Right kidney (tissue), 1 donor: ENCODE measurements at regions not wholly inside any gene's neighbourhood (a gene's known extent, or its start where the extent isn't known, plus 50 kb on each side); places are given as distances from the start of the nearest gene placed in this dataset.

Experiments used
- DNase-seq: peaks from one replicate; pipeline ENCODE4 v3.0.0-alpha.2; 2016

DNA sequence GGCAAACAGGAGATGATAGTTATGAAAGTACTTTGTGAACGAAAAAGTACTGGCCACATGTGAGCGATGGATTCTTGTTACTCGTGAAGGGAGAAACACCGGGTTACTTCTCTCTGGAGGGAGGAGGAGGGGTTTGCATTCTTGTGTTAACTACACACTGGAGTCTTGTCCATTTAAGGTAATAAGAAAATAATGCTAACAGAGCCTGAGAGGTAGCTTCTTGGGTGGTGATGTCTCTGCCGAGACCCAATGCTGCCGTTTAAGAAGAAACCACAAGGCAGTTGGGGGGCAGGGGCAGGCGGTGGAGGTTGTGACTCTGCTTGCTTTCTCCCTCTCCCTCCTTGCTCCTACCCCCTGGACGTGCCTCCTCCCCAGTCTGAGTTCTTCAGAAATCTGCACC, 100.9 kb upstream of the ROPN1 start:
- no peak for DNase-seq

DNA sequence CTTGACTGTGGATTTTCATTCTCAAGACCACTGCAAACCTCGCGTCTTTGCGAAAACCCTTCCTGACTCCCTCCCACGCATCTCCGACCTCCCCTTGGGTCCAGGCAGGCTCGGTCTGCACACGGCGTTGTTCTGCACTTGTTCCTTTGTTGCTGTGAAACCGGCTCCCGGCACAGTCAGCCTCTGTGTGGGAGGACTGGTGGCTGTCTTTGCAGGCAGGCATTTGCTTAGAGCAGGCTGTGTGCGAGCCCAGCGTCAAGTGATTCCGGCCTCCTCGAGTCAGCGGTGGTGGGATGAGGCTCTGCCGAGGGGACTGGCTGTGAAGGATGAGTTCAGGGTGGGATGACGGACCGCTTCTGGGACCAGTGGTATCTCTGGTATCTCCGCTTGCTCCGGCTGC, 102.6 kb upstream of the ROPN1 start:
- DNase-seq: peak; percentile 17

DNA sequence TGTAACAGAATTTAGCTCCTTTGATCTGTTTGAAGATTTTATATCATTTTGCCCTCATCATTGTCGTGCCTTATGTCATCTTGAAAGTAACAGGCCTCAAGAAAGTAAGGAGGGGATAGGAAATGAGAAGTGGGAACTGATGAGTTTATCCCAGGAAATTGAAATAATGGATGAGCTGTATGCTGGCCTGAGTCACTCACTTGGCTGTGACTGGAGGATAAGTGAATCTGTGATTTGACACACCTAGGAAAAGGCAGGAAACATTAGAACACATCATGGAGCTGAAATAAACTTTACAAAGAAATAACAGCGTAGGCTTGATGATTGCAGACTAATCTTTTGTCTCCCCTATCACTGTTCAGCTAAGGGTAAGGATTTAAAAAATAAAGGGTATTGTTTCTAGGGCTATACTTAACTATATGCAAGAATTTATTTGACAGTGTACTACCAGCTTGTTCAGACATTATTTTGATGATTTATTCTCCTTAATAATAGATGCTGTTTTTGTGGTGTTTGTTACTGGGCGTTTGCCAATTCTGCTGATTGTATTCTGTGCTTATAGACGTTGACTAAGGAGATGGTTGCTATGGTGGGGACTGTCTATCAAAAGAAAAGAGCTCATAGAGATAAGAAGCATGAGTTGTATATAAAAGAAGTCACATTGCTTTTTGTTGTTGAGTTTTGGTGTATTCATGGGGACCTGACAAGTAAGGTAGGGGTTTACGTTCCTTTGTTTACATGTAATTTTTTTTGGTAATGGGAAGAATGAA, 105.6 kb upstream of the ROPN1 start:
- no peak for DNase-seq

DNA sequence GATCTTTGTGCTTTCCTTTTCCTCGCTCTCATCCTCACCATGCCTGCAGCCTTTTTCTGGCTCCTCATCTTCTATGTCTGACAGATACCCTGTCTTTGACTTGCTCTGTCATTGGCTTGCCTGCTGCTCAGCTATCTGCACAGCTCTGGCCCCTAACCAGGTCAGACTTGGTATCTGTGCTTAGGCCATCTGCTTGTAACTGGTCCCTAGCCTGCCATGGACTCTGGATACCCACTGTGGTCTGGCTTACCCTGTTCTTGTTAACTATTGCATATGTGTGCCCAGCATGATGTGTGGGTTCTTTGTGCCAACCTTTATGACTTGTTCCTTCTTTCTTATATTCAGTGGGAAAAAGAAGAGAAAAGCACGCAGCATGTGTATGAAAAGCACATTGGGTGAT, 109.7 kb upstream of the ROPN1 start:
- no peak for DNase-seq

DNA sequence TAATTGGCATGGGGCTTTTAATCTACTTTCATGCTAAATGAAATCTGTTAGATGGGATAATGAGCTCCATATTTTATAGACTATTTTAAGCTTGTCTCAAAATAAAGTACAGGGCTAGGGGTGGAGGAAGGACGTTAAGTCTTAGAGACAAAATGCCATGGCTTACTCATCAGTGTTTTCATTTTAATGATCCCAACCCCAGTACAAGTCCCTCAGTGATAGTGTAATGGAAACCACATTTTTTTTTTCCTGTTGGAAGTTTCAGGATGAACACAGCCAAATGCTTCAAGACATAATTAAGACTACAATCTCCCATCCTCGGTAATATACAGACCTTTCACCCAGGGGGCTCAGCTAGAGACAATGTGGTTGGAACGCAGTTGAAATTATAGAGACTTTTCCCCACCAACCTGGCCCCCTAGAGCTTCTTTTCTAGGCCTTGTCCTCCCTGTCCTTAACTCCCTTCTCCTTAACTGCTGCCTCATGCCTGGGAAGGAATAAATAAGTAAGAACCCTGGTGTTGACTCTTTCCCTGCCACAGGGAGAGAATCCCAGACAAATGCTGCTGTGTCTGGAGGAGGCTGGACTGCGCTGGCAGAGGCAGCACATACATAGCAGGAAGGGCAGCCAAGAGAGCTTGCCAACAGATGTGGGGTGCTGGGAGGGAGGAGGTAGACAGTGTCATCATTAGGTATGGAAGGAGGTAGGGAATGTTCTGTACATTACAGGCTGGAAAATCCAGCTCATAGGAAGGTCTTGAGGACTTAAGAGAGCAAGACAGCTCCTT, 115.4 kb upstream of the ROPN1 start:
- no peak for DNase-seq

DNA sequence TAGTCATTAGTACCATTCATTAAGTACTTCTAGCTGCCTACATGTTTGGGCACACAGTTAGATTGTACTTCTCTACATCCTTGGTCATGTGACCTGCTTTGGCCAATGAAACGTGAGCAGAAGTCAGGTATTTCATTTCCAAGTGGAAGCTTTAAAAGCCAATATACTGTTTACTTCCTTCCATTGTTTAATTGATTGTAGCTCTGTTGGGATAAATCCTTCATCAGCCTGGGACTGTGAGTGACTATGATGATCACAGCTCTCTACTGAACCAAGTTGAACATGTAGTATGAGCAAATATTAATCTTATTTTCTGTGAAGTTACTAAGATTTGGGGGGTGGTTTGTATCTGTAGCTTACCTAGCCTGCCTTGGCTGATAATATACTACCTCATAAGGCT, 116.5 kb upstream of the ROPN1 start:
- DNase-seq: no peak

DNA sequence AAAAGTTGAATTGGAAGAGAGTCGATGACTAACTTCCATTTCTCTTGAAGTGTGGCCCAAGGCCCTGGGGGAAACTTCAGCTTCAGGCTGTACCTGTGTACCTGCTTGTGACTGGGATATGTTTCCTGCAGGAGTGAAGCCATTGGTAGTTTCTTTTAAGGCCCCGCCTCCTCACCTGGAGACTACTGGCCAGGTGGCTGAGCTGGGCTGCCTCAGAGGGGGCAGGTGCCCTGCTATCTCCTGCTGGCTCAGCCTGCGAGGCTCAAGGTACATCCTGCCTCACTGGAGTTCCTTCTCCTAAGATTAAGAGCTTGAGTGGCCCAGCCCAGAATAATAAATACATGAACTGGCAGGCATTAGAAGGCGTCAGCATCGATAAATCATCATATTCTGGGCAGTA, 121.6 kb upstream of the ROPN1 start:
- no peak for DNase-seq

DNA sequence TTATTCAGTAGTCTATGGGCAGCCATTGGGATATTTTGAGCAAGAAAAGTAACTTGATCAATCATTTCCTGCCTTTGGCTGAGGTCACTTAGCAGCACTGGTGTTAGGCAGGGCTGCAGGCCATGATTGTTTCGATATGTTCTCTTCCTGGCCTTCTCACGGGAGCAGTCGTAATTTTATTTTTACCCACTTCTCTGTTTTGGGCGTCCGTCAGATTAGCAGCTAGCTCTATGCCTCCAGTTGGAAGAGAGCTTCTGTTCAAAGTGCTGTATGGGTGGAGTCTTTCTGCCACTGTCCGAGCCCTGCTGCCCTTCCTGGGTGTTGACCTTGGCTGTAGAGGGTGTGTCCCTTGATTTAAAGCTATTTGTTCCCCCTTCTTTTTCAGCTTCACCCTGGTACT, 123.4 kb upstream of the ROPN1 start:
- DNase-seq: no peak

DNA sequence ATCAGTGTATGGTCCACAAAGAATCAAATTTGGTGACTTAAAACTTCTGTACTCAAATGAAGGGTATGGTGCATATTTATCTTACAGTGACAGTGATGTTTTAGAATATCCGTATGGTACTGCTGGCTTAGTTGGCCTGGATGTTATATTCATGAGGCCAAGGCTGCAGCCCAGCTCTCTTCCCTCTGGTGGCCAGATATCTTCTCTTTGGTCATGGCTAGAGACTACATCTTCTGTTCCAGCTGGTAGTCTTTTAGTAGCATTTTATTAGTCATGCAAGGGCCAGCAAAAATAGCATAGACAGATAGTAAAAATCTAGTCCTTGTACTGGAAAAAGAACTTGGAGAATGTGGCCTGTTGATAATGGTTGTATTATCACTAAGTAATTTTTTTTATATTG, 124.0 kb upstream of the ROPN1 start:
- DNase-seq: no peak

DNA sequence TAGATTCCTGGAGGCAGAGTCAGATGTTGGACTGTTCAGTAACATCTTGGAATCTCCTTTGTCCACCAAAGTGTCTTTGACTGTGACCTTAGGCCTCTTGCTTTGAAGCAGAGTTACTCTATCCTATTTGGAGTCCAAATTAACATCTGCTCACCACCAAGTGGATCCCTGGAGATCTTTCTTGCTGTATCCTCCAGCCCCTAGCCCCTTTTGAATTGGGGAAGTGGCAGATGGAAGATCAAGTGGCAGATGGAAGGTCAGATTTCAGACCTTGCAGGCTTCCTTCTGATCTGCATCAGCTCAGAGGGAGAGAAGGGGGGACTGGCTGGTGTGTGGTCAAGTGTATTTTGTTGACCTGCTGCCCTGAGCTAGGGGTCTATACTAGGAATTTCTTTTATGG, 125.0 kb upstream of the ROPN1 start:
- no peak for DNase-seq

DNA sequence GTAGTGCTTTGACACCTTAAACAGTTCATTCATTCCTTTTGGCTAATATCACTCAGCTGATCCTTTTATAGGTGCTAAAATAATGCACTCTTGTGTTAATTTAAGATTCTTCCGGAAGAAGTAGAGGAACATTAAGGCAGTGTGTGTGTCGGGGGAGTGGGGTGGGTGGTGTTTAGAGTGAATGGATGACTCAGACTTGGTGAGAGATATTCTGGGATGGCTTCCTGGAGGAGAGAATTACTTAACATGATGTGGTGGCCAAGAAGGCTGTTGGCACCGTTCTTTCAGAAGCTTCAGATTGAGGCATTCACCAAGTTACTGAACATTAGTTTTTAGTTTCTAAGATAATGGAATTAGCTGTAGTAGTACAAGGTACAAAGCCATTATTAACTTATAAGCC, 125.6 kb upstream of the ROPN1 start:
- DNase-seq: no peak

DNA sequence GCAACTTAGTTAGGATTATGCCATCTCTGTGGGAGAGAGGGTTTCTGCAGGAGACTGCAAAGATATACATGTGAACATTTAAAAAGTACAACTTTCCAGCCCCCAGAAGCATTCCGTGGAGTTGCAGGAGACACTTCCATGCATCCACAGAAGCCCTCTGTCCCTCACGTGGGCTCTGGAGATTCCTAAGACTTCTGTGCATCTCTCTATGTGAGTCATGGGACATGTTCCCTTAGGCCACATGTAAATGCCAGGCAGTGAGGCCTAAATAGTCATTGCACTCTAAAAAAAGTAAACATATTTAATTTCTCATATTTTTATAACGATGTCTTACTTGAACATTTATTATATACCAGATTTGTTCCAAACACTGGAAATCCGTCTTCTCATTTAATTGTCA, 126.5 kb upstream of the ROPN1 start:
- no peak for DNase-seq

DNA sequence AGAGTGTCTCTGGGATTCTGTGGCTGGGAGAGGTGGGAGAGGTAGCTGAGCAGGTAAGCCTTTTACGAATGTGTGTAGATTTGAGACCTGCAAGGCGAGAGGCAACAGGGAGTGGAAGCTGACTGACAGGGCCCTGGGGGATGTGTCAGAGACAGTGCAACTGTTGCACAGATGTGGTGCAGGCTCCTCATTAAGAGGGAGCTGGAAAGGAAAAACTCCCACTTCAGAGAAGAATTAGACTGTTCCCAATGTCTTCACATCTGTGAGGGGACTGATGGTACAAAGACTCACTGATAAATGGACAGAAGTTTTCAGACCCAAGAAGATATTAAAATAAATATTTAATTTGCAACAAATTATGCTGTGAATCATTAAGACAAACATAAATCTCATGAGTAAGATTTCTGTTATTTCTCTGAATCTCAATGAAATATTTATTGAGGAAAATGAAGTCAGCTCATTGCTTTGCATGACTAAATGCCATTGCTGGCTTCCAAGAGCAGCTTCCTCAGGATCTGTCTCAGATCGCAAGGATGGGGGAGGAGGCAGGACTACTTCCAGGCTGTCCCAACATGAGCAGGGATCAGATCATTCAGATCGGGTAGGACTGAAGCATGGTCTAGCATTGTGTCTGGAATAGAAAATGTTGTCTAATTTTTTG, 127.3 kb upstream of the ROPN1 start:
- DNase-seq: no peak

DNA sequence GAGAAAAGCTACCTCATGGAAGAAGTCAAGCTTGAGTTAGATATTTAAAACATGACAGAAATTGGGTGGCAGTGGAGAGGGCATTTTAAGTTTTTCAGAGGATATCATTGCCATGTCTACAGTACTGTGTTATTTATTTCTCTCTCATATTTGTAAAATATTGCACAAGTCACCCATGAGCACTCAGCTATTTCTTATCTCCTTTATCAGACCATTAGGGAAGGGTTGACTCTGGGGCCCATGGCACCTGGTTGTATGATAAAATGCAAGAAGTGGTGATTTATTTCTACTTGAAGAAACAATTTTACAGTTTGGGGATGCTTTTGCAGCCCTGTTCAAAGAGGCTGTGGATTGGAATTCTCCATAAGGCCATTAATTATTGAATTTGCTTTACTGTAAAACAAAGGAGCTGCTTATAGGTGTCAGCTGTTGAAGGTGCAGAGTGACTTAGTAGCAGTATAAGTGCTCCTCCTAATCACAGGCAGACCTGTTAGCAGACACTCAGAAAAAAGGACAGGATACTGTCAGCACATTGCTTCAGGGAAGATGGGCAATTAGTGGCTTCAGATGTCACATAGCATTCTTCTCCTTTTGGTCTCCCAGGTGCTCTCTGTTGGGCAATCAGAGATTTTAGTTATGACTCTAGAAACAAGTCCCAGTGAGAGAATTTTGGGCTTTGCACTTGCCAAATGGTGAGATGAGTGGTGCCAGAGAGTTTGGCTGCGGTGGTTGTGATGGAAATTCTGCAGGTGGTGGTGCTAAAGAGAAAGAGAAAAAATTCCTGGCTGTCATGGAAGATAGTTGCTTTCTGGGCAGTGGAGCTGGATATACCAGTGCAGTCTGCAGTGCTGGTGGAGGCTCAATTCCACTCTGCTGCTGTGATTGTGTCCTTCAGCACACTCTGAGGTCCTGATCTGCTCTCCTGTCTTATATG, 129.7 kb upstream of the ROPN1 start:
- no peak for DNase-seq

DNA sequence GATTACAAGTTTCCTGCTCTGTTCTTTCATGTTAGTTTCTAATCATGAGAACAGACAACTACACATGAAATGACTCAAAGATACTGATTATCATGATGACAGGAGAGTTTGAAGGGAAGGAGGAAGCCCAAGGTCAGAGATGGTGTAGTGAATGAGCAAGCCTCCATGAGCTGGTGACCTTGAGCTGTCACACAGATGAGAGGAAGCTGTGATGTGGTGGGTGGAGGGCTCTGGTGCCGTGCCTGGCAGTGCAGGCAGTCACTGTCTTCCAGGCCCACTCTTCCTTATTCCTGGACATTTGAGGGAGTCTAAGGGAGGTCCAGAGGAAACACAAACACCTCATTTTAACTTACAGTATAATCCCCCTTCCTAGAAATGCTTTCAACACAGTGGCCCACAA, 133.4 kb upstream of the ROPN1 start:
- no peak for DNase-seq

DNA sequence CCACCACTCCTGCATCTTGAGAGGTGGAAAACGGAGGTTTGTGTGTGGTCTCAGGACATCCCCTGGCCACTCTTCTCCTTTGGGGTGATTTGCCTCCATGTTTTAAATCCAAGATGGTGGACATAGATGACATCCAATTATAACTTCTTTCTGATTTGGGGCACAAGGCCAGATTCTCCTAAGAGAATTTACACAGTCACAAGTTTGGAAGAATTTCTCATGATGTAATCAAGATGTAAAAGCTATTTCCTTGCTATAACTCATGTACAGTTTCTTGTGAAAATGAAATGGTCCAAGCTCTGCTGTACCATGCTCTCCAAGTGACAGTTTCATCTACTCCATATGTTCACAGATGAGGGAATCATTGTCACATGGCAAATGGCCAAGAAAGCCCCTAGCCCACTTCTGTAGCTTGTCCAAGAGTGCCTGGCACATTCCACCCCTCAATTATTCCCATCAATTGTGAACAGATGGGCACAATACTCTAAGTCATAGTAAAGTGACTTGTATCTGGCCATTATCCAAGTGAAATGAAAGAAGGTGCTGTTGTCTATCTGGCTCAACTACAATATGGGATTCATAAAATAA, 134.6 kb upstream of the ROPN1 start:
- DNase-seq: no peak

DNA sequence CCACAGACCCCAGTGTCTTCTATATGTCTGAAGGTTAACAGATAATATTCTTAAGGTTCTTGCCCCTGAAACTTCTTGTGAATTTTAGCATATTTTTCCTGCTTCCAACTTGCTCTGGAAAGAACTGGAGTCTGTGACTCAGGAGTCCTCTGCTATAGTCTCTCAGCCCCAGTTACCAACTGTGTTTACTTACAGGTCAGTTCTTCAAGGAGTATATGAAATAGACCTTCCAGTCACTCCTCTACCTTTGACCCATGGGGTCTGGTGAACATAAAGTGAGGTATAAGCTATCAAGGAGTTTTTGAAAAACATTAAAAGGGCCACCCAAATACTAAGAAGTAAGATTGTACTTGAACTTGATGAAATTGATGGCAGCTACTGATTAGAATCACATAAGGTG, 139.2 kb upstream of the ROPN1 start:
- DNase-seq: no peak

DNA sequence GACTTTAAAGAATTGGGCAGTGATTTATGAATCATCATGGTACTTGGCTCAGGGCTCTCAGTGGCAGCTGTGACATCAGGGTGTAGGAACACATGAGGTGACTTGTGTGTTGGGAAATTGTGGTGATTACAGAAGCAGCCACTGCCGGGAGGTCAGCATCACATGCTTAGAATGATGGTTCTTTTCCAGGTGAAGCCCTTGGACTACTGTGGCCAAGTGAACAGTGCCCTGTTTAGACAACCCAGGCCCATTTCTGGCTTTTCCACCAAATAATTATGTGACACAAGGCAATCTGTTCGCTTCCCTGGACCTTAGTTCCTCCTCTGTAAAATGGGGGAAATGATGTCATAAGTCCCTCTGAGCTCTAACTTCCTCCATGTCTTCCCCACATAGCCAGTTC, 139.7 kb upstream of the ROPN1 start:
- DNase-seq: no peak

DNA sequence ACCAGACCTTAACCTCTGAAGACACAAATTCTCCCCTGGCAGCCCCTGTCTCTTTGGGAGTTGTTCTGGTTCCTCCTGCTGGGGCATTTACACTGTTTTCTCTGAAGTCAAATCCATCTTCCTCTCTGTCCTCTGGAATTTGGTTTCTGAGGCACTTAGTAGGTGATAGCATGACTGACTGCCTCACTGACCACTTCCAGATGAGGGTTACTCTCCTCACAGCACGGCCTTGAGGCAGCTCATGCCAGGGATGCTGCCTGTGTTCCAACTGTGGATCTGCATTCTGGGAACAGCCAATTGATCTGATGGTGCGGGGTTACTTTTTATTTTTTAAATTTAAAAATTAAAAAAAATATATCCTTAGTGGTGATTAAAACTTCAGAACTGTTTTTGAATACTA, 140.9 kb upstream of the ROPN1 start:
- DNase-seq: no peak

DNA sequence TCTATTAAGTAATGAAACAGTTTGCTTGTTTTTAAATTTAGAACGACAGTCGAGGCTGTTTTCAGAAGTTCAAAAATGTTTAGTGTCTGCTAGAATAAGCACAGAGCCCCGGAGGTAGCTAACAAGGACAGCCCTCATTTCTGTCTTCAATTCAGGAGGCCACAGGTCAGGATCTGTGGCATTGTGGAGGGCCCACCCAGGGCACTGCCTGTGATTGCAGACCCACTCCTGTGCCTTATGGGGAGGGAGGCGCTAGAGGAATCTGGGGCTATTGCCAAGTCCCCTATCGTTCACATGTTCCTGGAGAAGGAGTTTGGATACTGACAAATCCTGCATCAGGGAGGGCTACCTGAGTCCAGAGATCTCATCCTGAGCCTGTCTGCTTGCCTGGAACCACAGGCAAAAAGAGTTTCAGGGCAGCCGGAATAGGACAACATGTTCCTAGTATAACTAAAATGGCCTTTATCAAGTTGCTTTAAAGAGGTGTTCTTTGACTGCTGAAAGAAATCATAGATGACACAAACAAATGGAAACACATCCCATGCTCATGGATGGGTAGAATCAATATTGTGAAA, 141.5 kb upstream of the ROPN1 start:
- no peak for DNase-seq

DNA sequence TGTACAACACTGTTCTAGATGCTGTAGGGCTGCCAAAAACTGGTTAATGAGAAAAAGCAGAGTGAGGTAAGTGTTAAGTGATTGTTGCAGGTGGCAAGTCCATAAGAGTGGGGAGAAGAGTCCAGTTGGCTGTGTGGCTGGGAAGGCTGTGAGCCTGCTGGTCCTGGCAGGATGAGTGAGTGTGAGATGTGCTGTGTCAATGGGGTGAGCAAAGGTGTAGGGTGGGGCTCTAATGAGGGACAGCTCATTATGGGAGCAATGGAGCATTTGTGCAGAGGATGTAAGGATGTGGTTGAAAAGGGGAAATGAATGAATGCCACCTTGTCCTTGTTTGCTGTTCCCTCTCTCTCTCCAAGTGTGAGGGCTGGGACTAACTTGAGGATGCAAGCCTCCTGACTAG, 145.3 kb upstream of the ROPN1 start:
- DNase-seq: no peak

DNA sequence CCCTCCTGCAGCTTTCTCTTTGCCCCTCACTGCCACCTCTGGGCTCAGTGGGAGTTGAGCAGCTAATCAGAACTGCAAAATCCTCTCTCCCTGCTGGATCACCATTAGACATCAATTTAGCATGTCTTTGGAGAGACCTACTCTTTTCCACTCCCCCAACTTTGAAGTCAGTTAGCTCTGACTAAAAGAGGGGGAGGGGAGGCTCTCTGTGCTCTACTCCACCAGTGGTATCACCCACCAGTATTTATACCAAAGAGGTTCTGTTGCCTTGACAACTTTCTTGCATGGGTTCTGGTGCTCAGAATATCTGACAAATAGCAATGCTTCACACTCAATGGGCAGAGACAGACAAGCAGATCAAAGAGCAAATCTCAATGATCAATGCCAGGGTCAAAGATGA, 146.2 kb upstream of the ROPN1 start:
- DNase-seq: no peak
